HEK293 (cell line): ENCODE measurements at regions not wholly inside any gene's neighbourhood (a gene's known extent, or its start where the extent isn't known, plus 50 kb on each side); places are given as distances from the start of the nearest gene placed in this dataset.

ENCODE experiments used
- CTCF ChIP-seq: fragments of 450-650 bp; formaldehyde crosslinking; IDR thresholded peaks from 2 replicates; pipeline ENCODE4 v1.5.1; 2016; ENCODE audit warnings: missing biosample characterization, missing genetic modification characterization
- YY1 ChIP-seq: fragments of 450-650 bp; formaldehyde crosslinking; IDR thresholded peaks from 2 replicates; pipeline ENCODE4 v1.5.1; 2018; ENCODE audit warnings: missing biosample characterization, missing genetic modification characterization
- ZNF48 ChIP-seq: fragments of 450-650 bp; formaldehyde crosslinking; IDR thresholded peaks from 2 replicates; pipeline ENCODE4 v1.5.1; 2016; ENCODE audit warnings: missing biosample characterization, missing genetic modification characterization
- ZNF513 ChIP-seq: fragments of 450-650 bp; IDR thresholded peaks from 2 replicates; pipeline ENCODE4 v1.5.1; 2018; ENCODE audit warnings: missing biosample characterization, missing genetic modification characterization
- ZNF561 ChIP-seq: fragments of 450-650 bp; IDR thresholded peaks from 2 replicates; pipeline ENCODE4 v1.5.1; 2018; ENCODE audit warnings: missing biosample characterization, missing genetic modification characterization, borderline replicate concordance
- ZNF768 ChIP-seq: fragments of 450-650 bp; formaldehyde crosslinking; IDR thresholded peaks from 2 replicates; pipeline ENCODE4 v1.5.1; 2018; ENCODE audit warnings: missing biosample characterization, mild to moderate bottlenecking, missing genetic modification characterization

GRCh38 chr5:36755342-36755741 is 121.2 kb upstream of the NIPBL start:
- TF ChIP-seq ZNF48 (tag by site-specific recombination), result no peak
- no peak for TF ChIP-seq CTCF (tag by site-specific recombination)
- no peak for TF ChIP-seq YY1 (tag by site-specific recombination)
- TF ChIP-seq ZNF768 (tag by site-specific recombination), result no peak
- no peak for TF ChIP-seq ZNF513 (tag by site-specific recombination)
- TF ChIP-seq ZNF561 (tag by site-specific recombination), result no peak
